ENCODE measurements at regions not wholly inside any gene's neighbourhood (a gene's known extent, or its start where the extent isn't known, plus 50 kb on each side); places are given as distances from the start of the nearest gene placed in this dataset.

DNA sequence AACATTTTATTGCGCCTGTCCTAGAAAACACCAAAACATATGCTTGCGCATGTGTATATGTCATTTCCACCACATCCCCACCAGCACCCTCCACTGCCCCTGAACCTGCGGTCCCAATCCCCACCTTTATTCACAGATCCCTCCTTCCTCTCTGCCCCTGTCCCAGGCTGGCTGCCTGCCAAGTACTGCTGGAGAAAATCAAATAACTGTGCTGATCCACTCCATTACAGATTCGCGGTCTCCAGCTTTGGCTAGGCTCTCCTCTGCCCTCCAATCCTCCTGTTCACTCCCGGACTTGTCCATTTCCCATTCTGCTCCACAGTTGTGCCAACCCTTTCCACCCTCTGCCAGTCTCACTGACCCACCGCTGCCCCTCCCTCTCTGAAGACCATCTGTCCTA, 59.3 kb upstream of the GJB5 start:
- H3K4me3 ChIP-seq (ENCODE audit: low read depth, low read length) = no peak overlapping the region
- TF ChIP-seq CTCF (IDR thresholded peaks at IDR 0.05; ENCODE audit: low read depth, low read length, missing control alignments) = no peak
- in situ Hi-C loops (cut with HindIII; ENCODE audit: low sequenced_read_pairs) = no loop called here
- no peak for DNase-seq (ENCODE audit: low read depth)

DNA sequence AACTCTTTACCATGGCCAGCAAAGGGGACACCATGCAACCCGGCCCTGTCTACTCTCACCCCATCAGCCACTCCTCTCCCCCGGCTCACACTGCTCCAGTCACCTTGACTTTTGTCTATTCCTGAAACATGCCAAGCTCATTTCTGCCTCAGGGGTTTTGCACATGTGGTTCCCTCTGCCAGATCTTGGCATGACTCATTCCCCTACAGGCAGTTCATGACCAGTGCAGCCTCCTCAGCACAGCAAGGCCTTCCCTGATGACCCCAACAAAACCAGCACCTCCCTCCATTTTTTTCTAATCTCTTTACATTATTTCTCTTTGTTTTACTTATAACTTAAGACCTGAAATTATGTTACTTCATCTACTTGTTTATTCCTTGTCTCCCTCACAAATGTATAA, 58.6 kb upstream of the GJB5 start:
- no peak for TF ChIP-seq CTCF (IDR thresholded peaks at IDR 0.05; ENCODE audit: low read depth, low read length, missing control alignments)

DNA sequence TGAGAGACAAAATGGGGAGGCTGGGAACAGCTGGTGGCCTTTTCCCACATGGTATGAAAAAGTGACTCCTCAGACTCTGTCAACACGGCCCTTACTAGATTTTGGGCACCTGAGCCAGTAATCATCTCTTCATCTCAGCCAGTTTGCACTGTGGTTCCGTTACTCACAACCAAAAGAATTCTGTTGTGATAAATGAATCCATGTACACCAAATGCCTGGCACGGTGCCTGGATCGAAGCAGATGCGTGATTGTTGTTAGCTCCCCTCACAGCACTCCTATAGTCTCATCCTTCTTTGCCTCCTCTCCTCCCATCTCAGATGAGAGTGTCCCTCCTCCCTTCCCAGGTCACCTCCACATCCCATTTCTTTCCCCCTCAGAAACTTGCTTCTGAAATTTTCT, 57.9 kb upstream of the GJB5 start:
- H3K4me3 ChIP-seq (ENCODE audit: low read depth, low read length) = no peak overlapping the region
- DNase-seq (ENCODE audit: low read depth) = no peak
- no peak for TF ChIP-seq CTCF (IDR thresholded peaks at IDR 0.05; ENCODE audit: low read depth, low read length, missing control alignments)
- in situ Hi-C loops (cut with HindIII; ENCODE audit: low sequenced_read_pairs) = no loop called here

More for the DNA sequence above, 58.6 kb upstream of the GJB5 start:
- no peak for DNase-seq (ENCODE audit: low read depth)
- H3K4me3 ChIP-seq (ENCODE audit: low read depth, low read length) = no peak overlapping the region
- in situ Hi-C loops (cut with HindIII; ENCODE audit: low sequenced_read_pairs) = no loop called here

DNA sequence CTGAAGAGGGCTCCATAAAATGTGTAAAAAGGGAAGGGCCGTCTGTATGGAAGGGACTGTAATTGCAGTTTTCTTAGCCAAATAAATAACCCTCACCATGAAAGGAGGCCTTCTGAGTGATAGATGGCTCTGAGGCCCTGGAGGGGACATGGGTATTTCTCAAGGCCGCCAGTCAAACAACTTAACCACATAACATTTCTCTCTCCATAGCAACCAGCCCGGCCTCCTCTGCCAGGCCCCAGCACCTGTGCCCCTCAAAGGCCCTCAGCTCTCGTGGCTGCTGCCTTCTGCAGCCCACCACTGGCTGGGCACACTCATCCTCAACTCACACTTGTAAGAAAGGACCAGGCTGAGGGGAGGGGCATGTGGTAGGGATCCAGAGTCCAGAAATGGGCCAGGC, 57.0 kb upstream of the GJB5 start:
- no peak overlapping the region for H3K4me3 ChIP-seq (ENCODE audit: low read depth, low read length)
- in situ Hi-C loops (cut with HindIII; ENCODE audit: low sequenced_read_pairs) = no loop called here
- TF ChIP-seq CTCF (IDR thresholded peaks at IDR 0.05; ENCODE audit: low read depth, low read length, missing control alignments) = no peak
- no peak for DNase-seq (ENCODE audit: low read depth)

GRCh38 chr1:34701326-34702060, 53.4 kb upstream of the GJB5 start:
- TF ChIP-seq CTCF (IDR thresholded peaks at IDR 0.05; ENCODE audit: low read depth, low read length, missing control alignments) = no peak
- in situ Hi-C loops (cut with HindIII; ENCODE audit: low sequenced_read_pairs) = no loop called here
- no peak overlapping the region for H3K4me3 ChIP-seq (ENCODE audit: low read depth, low read length)
- DNase-seq (ENCODE audit: low read depth) = no peak
